ENCODE measurements at regions not wholly inside any gene's neighbourhood (a gene's known extent, or its start where the extent isn't known, plus 50 kb on each side); places are given as distances from the start of the nearest gene placed in this dataset.

DNA sequence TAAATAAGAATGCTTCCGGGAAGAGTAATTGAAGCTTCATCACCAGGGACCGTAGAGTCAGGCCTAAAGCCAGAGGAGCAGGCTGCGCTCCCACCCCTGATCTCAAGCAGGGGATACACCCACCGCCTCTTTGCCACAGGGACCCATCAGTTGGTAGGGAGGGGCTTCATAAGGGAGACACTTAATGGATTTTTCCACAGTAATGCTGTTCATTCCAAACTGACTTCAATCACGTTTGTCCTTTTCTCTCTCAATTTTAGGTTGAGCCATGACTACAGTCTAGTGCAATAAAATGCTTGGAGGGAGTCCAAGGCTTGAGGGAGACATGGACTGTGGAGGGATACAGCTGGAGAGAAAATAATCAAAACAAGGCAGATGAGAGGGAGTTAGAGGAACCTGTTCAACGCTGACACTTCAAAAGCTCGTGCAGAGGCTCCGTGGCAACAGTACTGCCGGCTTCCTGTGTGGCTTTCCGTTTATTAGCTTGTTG lies 111.5 kb downstream of the SEC16B start:
- BruUV-seq (replicated peaks) = no TSS peak
- in situ Hi-C loops (cut with HindIII; ENCODE audit: extremely low pct_ligation_motif_present, low pct_unique_long_range_greater_than_20kb) = no loop called here
- DNase-seq (ENCODE audit: low spot score) = no peak
- Histone ChIP-seq H3K4me1 (ENCODE audit: insufficient read depth, low read length) (no peaks in the 10 kb centered on the region), H3K36me3 (replicated peaks in 1 of 2; ENCODE audit: control insufficient read depth in 1 of 2, insufficient read depth in 2 of 2, low read length in 2 of 2) (no peaks in the 10 kb centered on the region), H3K27ac (ENCODE audit: extremely low read length, insufficient read depth, low read length) (no peak overlapping the region), H3K79me2 (ENCODE audit: insufficient read depth, low read length) (no peaks in the 10 kb centered on the region), H3K4me3 (replicated peaks in 1 of 3; ENCODE audit: insufficient read depth in 1 of 3, low read depth in 2 of 3, low read length in 3 of 3) (no peak overlapping the region), H2AFZ (ENCODE audit: low read length) (no peak overlapping the region), H4K20me1 (ENCODE audit: insufficient read depth, low read length) (no peaks in the 10 kb centered on the region), H3K9ac (ENCODE audit: insufficient read depth, low read depth, low read length) (no peak overlapping the region), H3K27me3 (ENCODE audit: control insufficient read depth in 1 of 2, insufficient read depth in 2 of 2, low read length in 2 of 2) (0 out of 5 replicates have a peak, but pooled peaks cover 0 to 4% of the 10 kb centered on the region in 2 experiments), H3K9me3 (ENCODE audit: low read length) (no peaks in the 10 kb centered on the region), H3K4me2 (ENCODE audit: low read depth, low read length) (no peak overlapping the region)
- TF ChIP-seq, protein P1, sequence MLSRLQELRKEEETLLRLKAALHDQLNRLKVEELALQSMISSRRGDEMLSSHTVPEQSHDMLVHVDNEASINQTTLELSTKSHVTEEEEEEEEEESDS (CRISPR knock-in tag; IDR thresholded peaks at IDR 0.05; ENCODE audit: borderline replicate concordance) = no peak
- no peak for TF ChIP-seq ZNF441 (CRISPR knock-in tag; IDR thresholded peaks at IDR 0.05; ENCODE audit: borderline replicate concordance)
- TF ChIP-seq FOSL1 (CRISPR knock-in tag; IDR thresholded peaks at IDR 0.05; ENCODE audit: borderline replicate concordance) = no peak
- no peak for TF ChIP-seq ZNF749 (CRISPR knock-in tag; IDR thresholded peaks at IDR 0.05; ENCODE audit: borderline replicate concordance)
- TF ChIP-seq, protein P2, sequence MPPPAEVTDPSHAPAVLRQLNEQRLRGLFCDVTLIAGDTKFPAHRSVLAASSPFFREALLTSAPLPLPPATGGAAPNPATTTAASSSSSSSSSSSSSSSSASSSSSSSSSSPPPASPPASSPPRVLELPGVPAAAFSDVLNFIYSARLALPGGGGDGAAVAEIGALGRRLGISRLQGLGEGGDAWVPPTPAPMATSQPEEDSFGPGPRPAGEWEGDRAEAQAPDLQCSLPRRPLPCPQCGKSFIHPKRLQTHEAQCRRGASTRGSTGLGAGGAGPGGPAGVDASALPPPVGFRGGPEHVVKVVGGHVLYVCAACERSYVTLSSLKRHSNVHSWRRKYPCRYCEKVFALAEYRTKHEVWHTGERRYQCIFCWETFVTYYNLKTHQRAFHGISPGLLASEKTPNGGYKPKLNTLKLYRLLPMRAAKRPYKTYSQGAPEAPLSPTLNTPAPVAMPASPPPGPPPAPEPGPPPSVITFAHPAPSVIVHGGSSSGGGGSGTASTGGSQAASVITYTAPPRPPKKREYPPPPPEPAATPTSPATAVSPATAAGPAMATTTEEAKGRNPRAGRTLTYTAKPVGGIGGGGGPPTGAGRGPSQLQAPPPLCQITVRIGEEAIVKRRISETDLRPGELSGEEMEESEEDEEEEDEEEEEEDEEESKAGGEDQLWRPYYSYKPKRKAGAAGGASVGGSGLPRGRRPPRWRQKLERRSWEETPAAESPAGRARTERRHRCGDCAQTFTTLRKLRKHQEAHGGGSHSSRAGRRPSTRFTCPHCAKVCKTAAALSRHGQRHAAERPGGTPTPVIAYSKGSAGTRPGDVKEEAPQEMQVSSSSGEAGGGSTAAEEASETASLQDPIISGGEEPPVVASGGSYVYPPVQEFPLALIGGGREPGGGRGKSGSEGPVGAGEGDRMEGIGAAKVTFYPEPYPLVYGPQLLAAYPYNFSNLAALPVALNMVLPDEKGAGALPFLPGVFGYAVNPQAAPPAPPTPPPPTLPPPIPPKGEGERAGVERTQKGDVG (CRISPR knock-in tag; IDR thresholded peaks at IDR 0.05; ENCODE audit: borderline replicate concordance) = no peak
- no peak for FAIRE-seq
- intact Hi-C loops (cut with micrococcal nuclease; ENCODE audit: unreplicated experiment) = no loop called here
- no peak for ATAC-seq
- ChIA-PET POLR2A (no interaction called here), CTCF (ENCODE audit: low intra/inter-chr PET ratio, low total read pairs) (no interaction called here)
- WGBS (ENCODE audit: low lambda C conversion rate) = 14% methylated on average over 10 of the region's 10 CpGs

All from HepG2 (cell line).